ENCODE measurements at regions not wholly inside any gene's neighbourhood (a gene's known extent, or its start where the extent isn't known, plus 50 kb on each side); places are given as distances from the start of the nearest gene placed in this dataset.

DNA sequence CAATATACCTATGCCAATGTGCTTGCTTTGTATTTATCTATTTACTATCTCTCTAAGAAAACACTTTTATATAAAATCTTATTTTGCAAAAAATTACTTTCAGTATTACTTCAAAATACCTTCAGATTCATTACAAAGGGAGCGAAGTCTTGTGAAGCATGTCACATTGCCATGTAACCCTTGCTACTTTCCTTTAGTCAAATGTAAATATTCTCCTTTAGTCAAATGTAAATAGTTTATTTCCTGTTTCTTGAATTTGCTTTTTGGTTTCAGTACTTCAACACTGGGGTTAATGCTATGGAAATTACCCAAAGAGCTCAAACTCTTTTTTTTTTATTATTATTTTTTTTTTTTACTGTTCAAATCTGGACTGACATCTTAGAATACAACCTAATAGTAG is 383.3 kb downstream of the GRXCR1 start:
- TF ChIP-seq CTCF (conservative IDR thresholded peaks at IDR 0.05; ENCODE audit: low read length), result no peak
- TF ChIP-seq EZH2phosphoT487 (IDR thresholded peaks at IDR 0.05; ENCODE audit: borderline replicate concordance, low read depth, low read length), result no peak
